Stomach smooth muscle (tissue), 2 donors: ENCODE measurements at regions not wholly inside any gene's neighbourhood (a gene's known extent, or its start where the extent isn't known, plus 50 kb on each side); places are given as distances from the start of the nearest gene placed in this dataset.

Experiments
- H3K27ac ChIP-seq: one replicate; pipeline ENCODE4 v1.7.0; 2013; ENCODE audit warnings: mild to moderate bottlenecking, low read length, inconsistent platforms
- H3K27me3 ChIP-seq, 2 donors: one replicate each; pipeline ENCODE4 v1.7.0; 2013; ENCODE audit warnings: low read length in 2 of 2; ENCODE audit not compliant: insufficient read depth in 2 of 2, control insufficient read depth in 1 of 2
- H3K36me3 ChIP-seq, 2 donors: one replicate each; pipeline ENCODE4 v1.7.0; 2013; ENCODE audit warnings: low read length in 2 of 2; ENCODE audit not compliant: control insufficient read depth in 2 of 2, insufficient read depth in 2 of 2
- H3K4me1 ChIP-seq: one replicate; pipeline ENCODE4 v1.7.0; 2013; ENCODE audit warnings: low read length; ENCODE audit not compliant: control insufficient read depth, insufficient read depth
- H3K4me3 ChIP-seq, 2 donors: one replicate each; pipeline ENCODE4 v1.7.0; 2013; ENCODE audit warnings: low read length in 2 of 2
- H3K9ac ChIP-seq, 2 donors: one replicate each; pipeline ENCODE4 v1.7.0; 2013; ENCODE audit warnings: low read length in 2 of 2, mild to moderate bottlenecking in 1 of 2
- H3K9me3 ChIP-seq, 2 donors: one replicate each; pipeline ENCODE4 v1.7.0; 2013; ENCODE audit warnings: low read length in 2 of 2; ENCODE audit not compliant: control insufficient read depth in 2 of 2
- donor health status: healthy.
- donor health status: Pancreatic carcinoma.

GRCh38 chr14:71203306-71203705 lies 296.0 kb downstream of the PCNX1 start:
- Histone ChIP-seq H3K36me3 (no peaks in the 10 kb centered on the region), H3K4me1 (peaks cover 6% of the 10 kb centered on the region), H3K9ac (no peak overlapping the region), H3K27ac (no peak overlapping the region), H3K4me3 (no peak overlapping the region), H3K27me3 (peaks cover 0 to 3% of the 10 kb centered on the region in 2 donors), H3K9me3 (no peaks in the 10 kb centered on the region)

- Histone ChIP-seq H3K27ac (no peak overlapping the region), H3K4me1 (peaks cover 6% of the 10 kb centered on the region), H3K36me3 (no peaks in the 10 kb centered on the region), H3K27me3 (no peaks in the 10 kb centered on the region), H3K9ac (no peak overlapping the region), H3K9me3 (no peaks in the 10 kb centered on the region), H3K4me3 (no peak overlapping the region)
These were observed 297.0 kb downstream of the PCNX1 start for GRCh38 chr14:71204231-71204630.

DNA sequence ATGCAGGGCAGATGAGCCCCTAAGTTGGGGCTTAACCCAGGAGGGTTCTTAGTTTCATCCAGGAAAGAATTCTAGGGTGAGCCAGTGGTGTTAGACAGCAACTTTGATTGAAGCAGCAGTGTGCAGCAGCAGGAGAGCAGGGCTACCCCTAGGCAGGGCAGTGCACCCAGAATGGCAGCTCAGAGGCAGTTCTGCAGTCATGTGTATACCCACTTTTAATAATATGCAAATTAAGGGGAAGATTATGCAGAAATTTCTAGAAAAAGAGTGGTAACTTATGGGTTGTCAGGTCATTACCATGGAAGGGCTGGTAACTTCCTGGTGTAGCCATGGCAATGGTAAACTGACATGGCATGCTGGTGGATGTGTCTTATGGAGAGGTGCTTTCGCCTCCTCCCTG lies 297.5 kb downstream of the PCNX1 start:
- Histone ChIP-seq H3K4me1 (peaks cover 6% of the 10 kb centered on the region), H3K4me3 (no peak overlapping the region), H3K27me3 (no peaks in the 10 kb centered on the region), H3K27ac (no peak overlapping the region), H3K9me3 (no peaks in the 10 kb centered on the region), H3K9ac (no peak overlapping the region), H3K36me3 (no peaks in the 10 kb centered on the region)

- Histone ChIP-seq H3K36me3 (no peaks in the 10 kb centered on the region), H3K4me1 (peaks cover 6% of the 10 kb centered on the region), H3K9ac (no peak overlapping the region), H3K27me3 (no peaks in the 10 kb centered on the region), H3K27ac (no peak overlapping the region), H3K4me3 (no peak overlapping the region), H3K9me3 (no peaks in the 10 kb centered on the region)
These were observed 298.9 kb downstream of the PCNX1 start for GRCh38 chr14:71206123-71206522.

DNA sequence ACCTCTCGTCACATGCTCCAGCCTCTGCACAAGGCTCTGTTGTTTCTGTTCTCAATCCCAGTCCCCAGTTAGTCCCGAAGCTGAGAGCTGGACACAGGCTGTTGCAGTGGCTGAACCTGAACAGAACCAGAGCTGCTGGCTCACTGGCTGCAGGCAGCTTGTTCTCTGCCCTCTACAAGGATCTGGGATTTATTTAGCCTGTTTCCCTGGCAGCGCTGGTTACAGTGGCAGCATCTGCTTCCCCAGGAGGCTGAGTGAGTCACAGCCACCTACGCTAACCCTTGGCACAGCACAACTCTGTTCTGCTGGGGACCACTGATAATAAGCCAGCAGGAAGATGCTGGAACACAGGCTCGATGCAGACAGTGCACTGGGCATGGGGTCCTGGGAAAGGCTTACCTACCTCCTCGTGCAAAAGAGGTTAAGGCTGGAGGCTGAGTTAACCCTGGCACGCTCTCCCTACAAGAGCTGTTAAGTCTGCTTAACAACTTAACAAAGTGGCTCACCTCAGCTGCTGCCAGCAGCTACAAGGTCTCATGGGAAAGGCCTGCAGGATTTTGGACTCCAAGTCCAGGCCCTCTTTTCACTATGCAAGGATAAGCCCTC lies 299.6 kb downstream of the PCNX1 start:
- Histone ChIP-seq H3K4me1 (peaks cover 6% of the 10 kb centered on the region), H3K4me3 (no peak overlapping the region), H3K9me3 (no peaks in the 10 kb centered on the region), H3K27ac (peak overlapping the region; percentile 11), H3K36me3 (no peaks in the 10 kb centered on the region), H3K9ac (no peak overlapping the region), H3K27me3 (no peaks in the 10 kb centered on the region)

DNA sequence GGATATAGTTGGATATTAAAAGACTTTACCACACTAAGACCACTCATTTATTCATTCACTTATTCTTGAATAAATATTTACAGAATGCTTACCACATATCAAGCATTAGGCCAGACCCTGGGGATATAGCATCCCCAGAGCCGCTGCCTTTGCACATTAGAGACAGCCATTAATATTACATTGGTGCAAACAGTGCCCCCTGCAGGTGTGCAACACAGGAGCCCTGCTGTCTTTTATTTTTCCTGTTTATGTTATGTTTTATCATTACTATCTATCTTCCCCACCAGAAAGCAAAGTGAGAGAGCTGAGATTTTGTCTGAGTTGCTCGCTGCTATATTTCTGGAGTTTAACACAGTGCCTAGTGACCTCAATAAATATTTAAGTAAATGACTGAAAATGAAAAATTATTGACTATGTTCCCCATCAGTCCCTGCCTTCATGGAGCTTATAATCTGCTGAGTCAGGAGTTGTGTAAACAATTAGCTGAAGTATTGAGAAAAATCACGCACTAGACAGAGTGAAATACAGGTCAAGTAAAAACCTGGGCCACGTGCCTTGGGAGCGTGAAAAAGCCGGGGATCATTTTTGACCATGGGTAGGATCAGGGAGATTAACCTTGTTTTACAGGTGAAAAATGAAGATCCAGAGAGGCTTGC lies 301.6 kb downstream of the PCNX1 start:
- Histone ChIP-seq H3K36me3 (no peaks in the 10 kb centered on the region), H3K4me3 (no peak overlapping the region), H3K27ac (no peak overlapping the region), H3K9me3 (no peaks in the 10 kb centered on the region), H3K9ac (no peak overlapping the region), H3K4me1 (peaks cover 6% of the 10 kb centered on the region), H3K27me3 (no peaks in the 10 kb centered on the region)

- Histone ChIP-seq H3K4me3 (no peak overlapping the region), H3K9me3 (no peaks in the 10 kb centered on the region), H3K9ac (no peak overlapping the region), H3K4me1 (peaks cover 6% of the 10 kb centered on the region), H3K27ac (no peak overlapping the region), H3K27me3 (no peaks in the 10 kb centered on the region), H3K36me3 (no peaks in the 10 kb centered on the region)
These were observed 302.6 kb downstream of the PCNX1 start for GRCh38 chr14:71209888-71210287.

GRCh38 chr14:71212093-71212492 lies 304.8 kb downstream of the PCNX1 start:
- Histone ChIP-seq H3K36me3 (no peaks in the 10 kb centered on the region), H3K4me1 (peaks cover 2% of the 10 kb centered on the region), H3K9ac (no peak overlapping the region), H3K27ac (no peak overlapping the region), H3K4me3 (no peak overlapping the region), H3K27me3 (no peaks in the 10 kb centered on the region), H3K9me3 (no peaks in the 10 kb centered on the region)

GRCh38 chr14:71212683-71213107 lies 305.4 kb downstream of the PCNX1 start:
- Histone ChIP-seq H3K27me3 (no peaks in the 10 kb centered on the region), H3K4me1 (no peaks in the 10 kb centered on the region), H3K27ac (no peak overlapping the region), H3K9me3 (peaks cover 3 to 4% of the 10 kb centered on the region in 2 donors), H3K9ac (no peak overlapping the region), H3K4me3 (no peak overlapping the region), H3K36me3 (no peaks in the 10 kb centered on the region)

DNA sequence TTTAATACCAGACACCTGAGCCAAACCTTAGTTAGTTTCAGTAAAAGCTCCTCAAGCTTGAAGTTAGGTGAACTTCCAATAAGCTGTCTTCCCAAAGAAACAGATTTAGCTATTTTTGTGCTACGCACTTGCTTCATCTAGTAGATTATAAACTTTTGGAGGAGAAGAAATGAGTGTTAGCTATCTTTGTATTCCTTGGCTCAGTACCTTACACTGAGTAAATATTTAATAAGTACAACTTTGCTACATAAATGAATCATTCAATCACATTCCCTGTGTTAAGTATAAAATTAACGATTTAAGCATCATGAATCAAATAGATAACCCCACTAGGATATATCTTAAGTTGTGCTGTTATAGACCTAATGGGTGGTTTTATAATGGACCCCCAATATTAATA lies 307.0 kb downstream of the PCNX1 start:
- no peaks in the 10 kb centered on the region for H3K4me1 ChIP-seq
- no peak overlapping the region for H3K9ac ChIP-seq
- H3K4me3 ChIP-seq = no peak overlapping the region
- H3K27ac ChIP-seq = no peak overlapping the region
- H3K9me3 ChIP-seq = peaks cover 3 to 5% of the 10 kb centered on the region in 2 donors
- no peaks in the 10 kb centered on the region for H3K27me3 ChIP-seq
- no peaks in the 10 kb centered on the region for H3K36me3 ChIP-seq

- no peaks in the 10 kb centered on the region for H3K36me3 ChIP-seq
- H3K9ac ChIP-seq = no peak overlapping the region
- no peaks in the 10 kb centered on the region for H3K4me1 ChIP-seq
- no peaks in the 10 kb centered on the region for H3K27me3 ChIP-seq
- no peak overlapping the region for H3K4me3 ChIP-seq
- H3K9me3 ChIP-seq = peaks cover 3 to 5% of the 10 kb centered on the region in 2 donors
- no peak overlapping the region for H3K27ac ChIP-seq
These were observed 313.2 kb downstream of the PCNX1 start for GRCh38 chr14:71220462-71220861.
